ENCODE measurements at regions not wholly inside any gene's neighbourhood (a gene's known extent, or its start where the extent isn't known, plus 50 kb on each side); places are given as distances from the start of the nearest gene placed in this dataset.

DNA sequence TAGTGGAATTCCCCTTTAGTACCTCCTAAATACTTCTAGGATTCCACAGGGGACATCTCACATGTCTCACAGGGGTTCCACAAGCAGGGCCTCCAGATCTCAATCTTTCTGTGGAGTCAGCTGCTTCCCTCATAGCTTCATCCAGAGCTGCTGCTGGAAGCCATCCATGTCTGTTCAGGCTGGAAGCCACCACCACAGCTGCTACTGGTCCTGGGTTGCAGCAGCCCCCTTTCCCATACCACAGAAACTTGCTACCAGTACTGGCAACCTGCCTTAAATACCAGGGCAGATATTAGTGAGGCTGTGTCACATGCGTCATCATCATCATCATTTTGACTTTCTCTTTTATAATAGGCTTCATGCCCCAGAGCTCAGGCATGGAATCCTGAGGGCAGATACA is 242.7 kb upstream of the NCAM1 start:
- H3K9me3 ChIP-seq, result no peaks in the 10 kb centered on the region
- no peaks in the 10 kb centered on the region for H3K27me3 ChIP-seq
- H3K4me1 ChIP-seq, result no peaks in the 10 kb centered on the region
- no peak overlapping the region for H3K27ac ChIP-seq
- H3K4me3 ChIP-seq, result no peak overlapping the region
- TF ChIP-seq POLR2A (IDR thresholded peaks at IDR 0.05), result no peak
- TF ChIP-seq POLR2AphosphoS5 (IDR thresholded peaks at IDR 0.05; ENCODE audit: insufficient read depth in 1 of 2, low read depth in 1 of 2), result no peak
- TF ChIP-seq, protein P1, sequence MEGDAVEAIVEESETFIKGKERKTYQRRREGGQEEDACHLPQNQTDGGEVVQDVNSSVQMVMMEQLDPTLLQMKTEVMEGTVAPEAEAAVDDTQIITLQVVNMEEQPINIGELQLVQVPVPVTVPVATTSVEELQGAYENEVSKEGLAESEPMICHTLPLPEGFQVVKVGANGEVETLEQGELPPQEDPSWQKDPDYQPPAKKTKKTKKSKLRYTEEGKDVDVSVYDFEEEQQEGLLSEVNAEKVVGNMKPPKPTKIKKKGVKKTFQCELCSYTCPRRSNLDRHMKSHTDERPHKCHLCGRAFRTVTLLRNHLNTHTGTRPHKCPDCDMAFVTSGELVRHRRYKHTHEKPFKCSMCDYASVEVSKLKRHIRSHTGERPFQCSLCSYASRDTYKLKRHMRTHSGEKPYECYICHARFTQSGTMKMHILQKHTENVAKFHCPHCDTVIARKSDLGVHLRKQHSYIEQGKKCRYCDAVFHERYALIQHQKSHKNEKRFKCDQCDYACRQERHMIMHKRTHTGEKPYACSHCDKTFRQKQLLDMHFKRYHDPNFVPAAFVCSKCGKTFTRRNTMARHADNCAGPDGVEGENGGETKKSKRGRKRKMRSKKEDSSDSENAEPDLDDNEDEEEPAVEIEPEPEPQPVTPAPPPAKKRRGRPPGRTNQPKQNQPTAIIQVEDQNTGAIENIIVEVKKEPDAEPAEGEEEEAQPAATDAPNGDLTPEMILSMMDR (IDR thresholded peaks at IDR 0.05), result no peak
- H3K36me3 ChIP-seq, result no peaks in the 10 kb centered on the region
- peak in 1 of 2 donors; percentile 67 for DNase-seq (ENCODE audit: extremely low spot score in 2 of 2)
- intact Hi-C loops (cut with DNase I), result no loop called here

DNA sequence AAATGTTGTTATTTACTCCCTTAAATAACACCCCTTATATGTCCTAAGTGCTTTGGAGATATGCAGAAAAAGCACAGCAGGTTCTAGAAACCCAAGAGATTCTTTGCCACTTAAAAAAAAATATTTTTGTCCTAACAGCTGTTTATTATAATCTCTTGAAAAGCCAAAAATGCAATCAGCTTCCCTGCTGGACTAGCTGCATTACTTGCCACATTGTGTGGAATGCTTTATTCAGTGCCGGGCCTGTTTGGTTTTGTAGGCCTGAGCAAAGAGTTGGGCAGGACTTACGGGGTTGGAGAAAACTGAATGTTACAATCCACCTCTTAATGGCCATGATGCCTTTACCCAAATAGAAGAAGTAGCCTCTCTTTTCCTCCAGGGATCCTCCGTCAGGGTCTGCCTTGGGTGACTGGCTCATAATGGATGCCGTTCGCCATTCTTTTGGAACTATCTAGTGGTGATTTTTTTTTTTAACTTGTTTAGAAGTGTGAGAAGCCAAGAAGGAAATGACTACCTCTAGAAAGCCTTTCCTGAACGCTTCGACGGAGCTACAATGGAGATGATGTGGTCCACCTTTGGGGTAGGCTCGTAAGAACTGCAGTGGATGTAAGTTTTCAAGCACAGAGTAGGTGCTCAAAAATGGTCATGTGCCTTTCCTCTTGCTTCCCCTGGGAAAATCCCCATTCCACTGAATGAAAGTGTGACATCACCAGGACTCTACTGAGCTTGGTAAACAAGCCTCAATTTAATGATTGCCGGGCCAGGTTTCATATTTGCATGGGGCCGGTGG is 241.3 kb upstream of the NCAM1 start:
- intact Hi-C loops (cut with DNase I), result no loop called here
- TF ChIP-seq POLR2AphosphoS5 (IDR thresholded peaks at IDR 0.05; ENCODE audit: insufficient read depth in 1 of 2, low read depth in 1 of 2) (no peak), POLR2A (IDR thresholded peaks at IDR 0.05) (no peak)
- TF ChIP-seq, protein P1 (IDR thresholded peaks at IDR 0.05), result no peak
- no peaks in the 10 kb centered on the region for H3K4me1 ChIP-seq
- DNase-seq (ENCODE audit: extremely low spot score in 2 of 2), result peak in 1 of 2 donors; percentile 47
- H3K9me3 ChIP-seq, result no peaks in the 10 kb centered on the region
- H3K36me3 ChIP-seq, result no peaks in the 10 kb centered on the region
- H3K4me3 ChIP-seq, result no peak overlapping the region
- no peak overlapping the region for H3K27ac ChIP-seq
- no peaks in the 10 kb centered on the region for H3K27me3 ChIP-seq

DNA sequence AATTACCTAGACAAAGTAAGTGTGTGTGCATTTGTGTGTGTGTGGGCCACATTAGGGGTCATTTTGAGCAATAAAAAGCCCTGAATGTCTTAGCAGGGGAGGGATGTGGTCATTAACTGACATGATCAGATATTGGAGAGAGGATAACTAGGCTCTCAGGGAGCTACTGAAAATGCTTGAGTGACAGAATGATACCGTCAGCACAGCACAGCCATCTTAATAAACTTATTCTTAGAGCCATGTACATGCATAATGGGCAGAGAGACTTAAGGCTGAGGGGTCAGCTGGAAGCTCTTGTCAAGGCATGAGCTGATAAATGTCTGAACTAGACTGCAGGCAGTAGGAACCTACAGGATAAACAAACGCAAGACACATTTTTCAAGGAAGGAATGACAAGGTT is 239.1 kb upstream of the NCAM1 start:
- Histone ChIP-seq H3K9me3 (no peaks in the 10 kb centered on the region), H3K27ac (no peak overlapping the region), H3K27me3 (no peaks in the 10 kb centered on the region), H3K4me3 (no peak overlapping the region), H3K4me1 (no peaks in the 10 kb centered on the region), H3K36me3 (no peaks in the 10 kb centered on the region)
- no peak for DNase-seq (ENCODE audit: extremely low spot score in 2 of 2)
- intact Hi-C loops (cut with DNase I), result no loop called here
- TF ChIP-seq POLR2AphosphoS5 (IDR thresholded peaks at IDR 0.05; ENCODE audit: insufficient read depth in 1 of 2, low read depth in 1 of 2), result no peak
- TF ChIP-seq, protein P1 (IDR thresholded peaks at IDR 0.05), result no peak
- no peak for TF ChIP-seq POLR2A (IDR thresholded peaks at IDR 0.05)

DNA sequence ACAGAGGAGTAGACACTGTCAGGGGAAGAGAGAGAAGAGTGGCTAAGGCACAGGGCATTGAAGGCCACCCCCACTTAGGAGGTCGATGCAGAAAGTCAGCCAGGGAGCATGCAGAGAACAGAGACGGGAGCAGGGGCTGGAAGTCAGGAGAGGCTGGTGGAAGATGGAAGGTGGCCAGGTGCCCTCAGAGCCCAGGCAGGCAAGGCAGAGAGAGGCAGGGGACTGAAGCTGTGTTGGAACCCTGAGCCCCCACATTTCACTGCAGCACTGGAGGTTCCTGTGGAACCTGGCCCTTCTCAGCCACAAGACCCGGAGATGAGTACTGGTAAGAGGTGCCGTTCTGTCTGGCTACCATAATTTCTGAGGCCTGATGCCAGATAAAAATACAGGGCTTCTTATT is 238.3 kb upstream of the NCAM1 start:
- H3K27ac ChIP-seq, result no peak overlapping the region
- DNase-seq (ENCODE audit: extremely low spot score in 2 of 2), result peak; percentile 40 to 72
- no peaks in the 10 kb centered on the region for H3K9me3 ChIP-seq
- no peaks in the 10 kb centered on the region for H3K36me3 ChIP-seq
- H3K4me1 ChIP-seq, result no peaks in the 10 kb centered on the region
- no peaks in the 10 kb centered on the region for H3K27me3 ChIP-seq
- TF ChIP-seq POLR2A (IDR thresholded peaks at IDR 0.05), result no peak
- TF ChIP-seq, protein P1 (IDR thresholded peaks at IDR 0.05), result no peak
- TF ChIP-seq POLR2AphosphoS5 (IDR thresholded peaks at IDR 0.05; ENCODE audit: insufficient read depth in 1 of 2, low read depth in 1 of 2), result no peak
- no peak overlapping the region for H3K4me3 ChIP-seq
- intact Hi-C loops (cut with DNase I), result no loop called here

All from vagina (tissue), 2 donors.